Glomerular endothelial cell (primary cell): ENCODE measurements at regions not wholly inside any gene's neighbourhood (a gene's known extent, or its start where the extent isn't known, plus 50 kb on each side); places are given as distances from the start of the nearest gene placed in this dataset.
"Not testable (repeated sequence)": the region's sequence is repeated elsewhere in the genome, so short reads cannot be mapped to it uniquely, and the experiment has no call there.

ENCODE experiments used
- DNase-seq: peaks from one replicate; pipeline ENCODE4 v3.0.0-alpha.2; 2011; ENCODE audit warnings: low read depth, low spot score; ENCODE audit errors: extremely low read depth

GRCh38 chr1:29555043-29555620, 318.8 kb downstream of the PTPRU start:
- no peak for DNase-seq

DNA sequence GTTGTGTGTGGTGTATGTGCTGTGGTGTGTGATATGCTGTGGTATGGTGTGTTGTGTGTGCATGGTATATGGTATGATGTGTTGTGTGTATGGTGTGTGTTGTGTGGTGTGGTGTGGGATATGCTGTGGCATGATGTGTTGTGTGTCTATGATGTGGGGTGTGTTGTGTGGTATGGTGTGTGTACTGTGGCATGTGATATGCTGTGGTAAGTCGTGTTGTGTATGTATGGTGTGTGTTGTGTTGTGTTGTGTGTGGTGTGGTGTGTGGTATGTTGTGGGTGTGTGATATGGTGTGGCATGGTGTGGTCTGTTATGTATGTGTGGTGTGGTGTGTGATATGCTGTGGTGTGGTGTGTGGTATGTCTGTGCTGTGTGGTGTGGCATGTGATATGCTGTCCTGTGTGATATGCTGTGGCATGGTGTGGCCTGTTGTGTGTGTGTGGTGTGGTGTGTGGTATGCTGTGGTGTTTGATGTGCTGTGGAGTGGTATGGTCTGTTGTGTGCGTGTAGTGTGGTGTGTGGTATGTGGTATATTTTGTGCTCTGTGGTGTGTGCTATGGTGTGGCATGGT, 318.0 kb downstream of the PTPRU start:
- DNase-seq: no peak

GRCh38 chr1:29551123-29551936, 315.0 kb downstream of the PTPRU start:
- no peak for DNase-seq

GRCh38 chr1:29550119-29550841, 314.0 kb downstream of the PTPRU start:
- no peak for DNase-seq

DNA sequence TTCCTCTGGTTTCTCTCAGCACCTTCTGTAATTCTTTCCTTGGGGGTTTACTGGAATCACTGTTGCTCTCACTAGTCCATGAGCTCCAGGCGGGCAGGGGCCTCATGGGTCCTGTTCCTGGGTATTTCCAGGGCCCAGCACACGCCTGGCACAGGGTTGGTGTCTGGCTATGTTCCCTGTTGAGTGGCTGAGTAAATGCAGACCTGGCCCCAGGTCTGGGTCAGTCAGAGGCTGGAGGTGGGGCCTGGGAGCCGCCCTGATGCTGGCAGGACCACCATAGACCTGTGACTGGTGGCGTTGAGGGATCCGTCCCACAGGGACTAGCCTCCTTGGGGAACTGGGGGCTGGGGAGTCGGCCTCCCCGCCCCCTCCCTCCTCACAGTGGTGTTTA, 313.4 kb downstream of the PTPRU start:
- DNase-seq: not testable (repeated sequence)

- DNase-seq: no peak
These were observed 312.7 kb downstream of the PTPRU start for GRCh38 chr1:29549001-29549400.

DNA sequence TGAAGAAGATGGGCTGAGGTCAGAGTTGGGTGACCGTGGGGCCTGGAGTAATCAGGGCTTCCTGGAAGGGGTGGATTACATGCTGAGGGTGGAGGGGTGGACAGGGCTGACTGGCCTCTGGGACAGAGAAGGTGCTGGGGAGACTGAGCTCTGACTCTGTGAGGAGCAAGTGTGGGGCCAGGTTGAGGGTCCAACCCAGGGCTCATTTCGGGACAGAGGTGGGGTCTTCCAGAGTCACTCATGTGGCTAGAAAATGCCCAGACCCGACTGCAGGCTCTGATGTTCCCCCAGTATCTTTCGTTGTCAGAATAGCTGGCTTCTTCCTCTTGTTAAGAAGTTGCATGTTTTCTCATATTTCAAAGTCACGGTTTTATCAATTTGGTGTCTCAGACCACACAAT, 311.8 kb downstream of the PTPRU start:
- DNase-seq: no peak

DNA sequence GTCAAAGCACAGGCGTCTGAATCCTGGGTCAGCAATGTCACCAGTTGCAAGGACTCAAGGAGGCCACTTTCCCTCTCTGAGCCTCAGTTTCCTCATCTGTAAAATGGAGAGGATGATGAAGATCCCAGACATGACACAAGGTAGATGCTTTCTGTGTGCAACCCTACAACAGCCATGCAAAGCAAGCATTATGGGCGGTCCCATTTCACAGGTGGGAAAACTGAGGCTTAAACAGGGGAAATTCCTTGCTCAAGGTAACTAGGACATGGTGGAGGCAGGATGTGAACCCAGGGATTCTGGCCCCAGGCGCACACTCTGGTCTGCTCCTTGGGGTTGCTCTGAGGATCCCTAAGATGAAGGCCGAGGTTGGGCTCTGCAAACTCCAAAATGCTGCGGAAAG, 311.0 kb downstream of the PTPRU start:
- no peak for DNase-seq

- no peak for DNase-seq
These were observed 310.2 kb downstream of the PTPRU start for GRCh38 chr1:29546496-29546895.

GRCh38 chr1:29544406-29544805, 308.1 kb downstream of the PTPRU start:
- no peak for DNase-seq

GRCh38 chr1:29543586-29543985, 307.3 kb downstream of the PTPRU start:
- no peak for DNase-seq

DNA sequence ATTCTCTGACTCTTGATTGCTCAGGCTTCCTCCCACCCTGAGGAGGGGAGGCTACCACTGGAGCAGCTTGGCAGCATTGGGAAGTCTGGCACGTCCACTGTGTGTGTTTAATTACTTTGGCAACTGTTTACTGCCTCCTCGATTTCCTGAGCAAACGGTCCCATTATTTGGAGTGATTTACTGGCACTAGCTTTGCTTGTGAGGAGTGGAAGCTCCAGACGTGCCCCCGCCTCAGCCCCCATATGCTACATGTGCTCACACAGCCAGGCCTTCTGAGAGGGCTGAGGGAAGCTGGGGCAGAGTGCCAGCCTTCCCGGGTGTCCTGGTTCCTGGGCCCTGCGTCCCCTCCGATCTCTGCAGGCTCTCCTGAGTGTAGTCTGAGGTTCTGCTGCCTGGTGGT, 306.2 kb downstream of the PTPRU start:
- no peak for DNase-seq

- no peak for DNase-seq
These were observed 305.3 kb downstream of the PTPRU start for GRCh38 chr1:29541631-29542030.

GRCh38 chr1:29540801-29541357, 304.6 kb downstream of the PTPRU start:
- DNase-seq: no peak

GRCh38 chr1:29539971-29540370, 303.6 kb downstream of the PTPRU start:
- DNase-seq: no peak

GRCh38 chr1:29538586-29538985, 302.3 kb downstream of the PTPRU start:
- no peak for DNase-seq

DNA sequence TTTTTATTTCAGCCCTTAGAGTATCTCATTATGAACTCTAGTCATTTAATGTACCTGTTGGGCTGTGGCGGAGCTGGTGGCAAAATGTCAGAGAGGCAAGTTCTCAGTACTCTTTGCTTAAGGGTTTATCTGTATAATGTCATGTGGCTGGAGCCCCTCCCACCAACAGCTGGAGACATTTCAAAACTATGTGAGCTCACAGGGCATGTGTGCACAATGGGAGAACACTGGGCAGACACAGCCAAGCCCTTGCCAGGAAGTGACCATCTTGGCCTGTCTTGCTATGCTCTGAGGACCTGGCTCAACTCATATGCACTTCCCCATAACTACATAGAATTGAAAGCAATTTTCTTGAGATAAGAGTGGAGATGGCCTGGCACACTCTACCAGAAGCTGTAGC, 296.4 kb downstream of the PTPRU start:
- no peak for DNase-seq

GRCh38 chr1:29532285-29532684, 296.0 kb downstream of the PTPRU start:
- DNase-seq: no peak

DNA sequence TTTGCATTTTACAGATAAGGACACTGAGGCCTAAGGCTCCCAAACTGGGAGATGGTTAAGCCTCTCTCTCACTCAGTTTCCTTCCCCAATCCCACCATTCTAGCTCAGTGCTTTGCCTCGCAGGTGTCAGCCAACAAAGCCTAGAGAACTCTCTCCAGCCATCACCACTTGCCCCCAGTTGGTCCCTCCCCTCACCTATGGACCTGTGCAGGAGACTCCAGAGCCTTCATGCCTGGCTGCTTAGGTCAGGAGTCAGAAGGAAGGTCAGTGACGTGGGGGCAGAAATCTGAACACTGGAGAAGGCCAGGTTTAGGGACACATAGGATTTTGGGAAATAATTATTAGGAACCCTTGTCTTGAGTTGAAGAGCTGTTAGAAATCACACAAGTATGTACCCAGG, 295.3 kb downstream of the PTPRU start:
- no peak for DNase-seq

DNA sequence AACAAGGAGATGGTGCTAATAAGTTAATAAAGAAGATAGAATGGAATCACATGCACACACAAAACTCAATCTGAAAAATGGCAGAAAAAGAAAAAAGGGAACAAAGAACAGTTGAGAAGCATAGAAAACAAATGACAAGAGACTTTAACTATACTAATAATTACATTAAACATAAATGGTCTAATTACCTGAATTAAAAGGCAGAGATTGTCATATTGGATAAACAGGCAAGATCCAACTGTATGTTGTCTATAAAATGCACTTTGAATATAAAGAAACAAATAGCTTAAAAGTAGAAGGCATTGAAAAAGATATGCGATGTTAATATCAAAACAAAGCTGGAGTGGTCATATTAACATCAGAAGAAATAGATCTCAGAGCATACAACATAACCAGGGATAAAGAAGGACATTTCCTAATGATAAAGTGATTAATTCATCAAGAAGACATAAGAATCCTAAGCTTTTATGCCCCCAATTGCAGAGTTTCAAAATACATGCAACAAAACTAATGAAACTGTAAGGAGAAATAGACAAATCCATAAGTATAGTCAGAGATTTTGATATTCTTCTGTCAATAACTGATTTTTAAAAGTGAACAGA, 293.5 kb downstream of the PTPRU start:
- DNase-seq: no peak
